GM12864 (cell line): ENCODE measurements at regions not wholly inside any gene's neighbourhood (a gene's known extent, or its start where the extent isn't known, plus 50 kb on each side); places are given as distances from the start of the nearest gene placed in this dataset.

Experiments
- DNase-seq: peaks from one replicate; pipeline ENCODE4 v3.0.0-alpha.2; 2011; ENCODE audit warnings: low read depth
- H3K4me3 ChIP-seq: 2 replicates; pipeline ENCODE4 v1.5.1; 2011; ENCODE audit warnings: mild to moderate bottlenecking, low read depth, low read length, control low read depth
- CTCF ChIP-seq: IDR thresholded peaks from 2 replicates; pipeline ENCODE4 v1.5.1; 2011; ENCODE audit warnings: low read depth, mild to moderate bottlenecking, moderate library complexity, low read length, control low read depth, inconsistent platforms; ENCODE audit errors: missing control alignments

GRCh38 chr2:199680482-199680881, 170.5 kb downstream of the FTCDNL1 start:
- H3K4me3 ChIP-seq, result no peak overlapping the region
- DNase-seq, result no peak
- no peak for TF ChIP-seq CTCF

DNA sequence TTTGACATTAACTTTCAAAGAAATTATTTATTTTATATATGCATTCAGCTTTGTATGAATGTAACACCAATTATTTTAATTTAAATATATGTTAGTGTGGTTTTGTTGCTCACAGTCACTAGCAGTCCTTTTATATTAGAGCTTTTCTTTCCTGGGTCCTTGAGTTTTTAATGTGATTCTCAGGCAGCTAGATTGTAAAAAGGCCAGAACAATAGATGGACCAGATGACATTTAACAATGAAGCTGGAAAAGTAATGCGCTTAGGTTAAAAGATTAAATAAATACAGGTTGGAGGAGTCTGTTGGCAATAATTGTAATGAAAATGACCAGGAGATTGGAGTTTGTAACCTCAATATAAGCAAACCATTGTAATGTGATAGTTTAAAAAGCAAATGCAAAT, 171.1 kb downstream of the FTCDNL1 start:
- DNase-seq, result no peak
- no peak overlapping the region for H3K4me3 ChIP-seq
- TF ChIP-seq CTCF, result no peak

DNA sequence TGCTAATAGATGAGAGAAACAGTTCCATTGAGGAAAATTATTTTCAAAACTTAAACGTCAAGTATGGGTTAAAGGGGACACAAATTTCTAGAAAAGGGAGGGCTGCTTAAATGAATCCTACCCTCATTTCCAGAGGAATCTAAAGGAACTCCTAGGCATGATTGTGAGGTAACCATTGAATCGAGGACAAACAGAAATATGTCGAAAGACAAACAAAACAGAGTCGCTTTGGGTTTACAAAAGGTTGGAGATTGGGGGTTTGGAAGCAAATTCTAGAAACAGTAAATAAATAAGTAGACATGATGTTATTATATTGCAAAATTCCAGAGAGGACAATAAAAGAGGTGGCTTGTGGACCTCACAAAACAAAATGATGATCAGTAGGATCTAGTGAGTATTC, 173.1 kb downstream of the FTCDNL1 start:
- DNase-seq, result no peak
- H3K4me3 ChIP-seq, result no peak overlapping the region
- TF ChIP-seq CTCF, result no peak

DNA sequence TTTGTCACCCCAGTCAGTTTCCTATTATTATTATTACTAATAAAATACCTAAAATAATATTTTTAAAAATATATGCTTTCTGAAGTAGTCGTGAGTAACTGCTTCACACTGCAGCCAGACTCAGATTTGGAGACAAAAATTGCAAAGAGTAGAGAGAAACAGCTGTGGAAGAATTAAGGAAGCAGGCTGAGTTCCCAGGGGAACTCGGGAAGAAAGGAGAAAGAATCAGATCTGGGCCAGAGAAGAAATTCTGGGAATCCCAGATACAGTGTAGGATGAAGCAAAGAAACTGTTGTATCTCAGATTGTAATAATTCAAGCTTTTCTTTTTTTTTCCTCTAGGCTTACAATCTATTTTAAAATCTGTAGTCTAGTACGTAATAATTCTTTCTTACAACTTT, 182.3 kb downstream of the FTCDNL1 start:
- TF ChIP-seq CTCF, result no peak
- H3K4me3 ChIP-seq, result no peak overlapping the region
- no peak for DNase-seq

- H3K4me3 ChIP-seq, result no peak overlapping the region
- no peak for DNase-seq
- TF ChIP-seq CTCF, result no peak
These were observed 187.8 kb downstream of the FTCDNL1 start for GRCh38 chr2:199663157-199663556.

DNA sequence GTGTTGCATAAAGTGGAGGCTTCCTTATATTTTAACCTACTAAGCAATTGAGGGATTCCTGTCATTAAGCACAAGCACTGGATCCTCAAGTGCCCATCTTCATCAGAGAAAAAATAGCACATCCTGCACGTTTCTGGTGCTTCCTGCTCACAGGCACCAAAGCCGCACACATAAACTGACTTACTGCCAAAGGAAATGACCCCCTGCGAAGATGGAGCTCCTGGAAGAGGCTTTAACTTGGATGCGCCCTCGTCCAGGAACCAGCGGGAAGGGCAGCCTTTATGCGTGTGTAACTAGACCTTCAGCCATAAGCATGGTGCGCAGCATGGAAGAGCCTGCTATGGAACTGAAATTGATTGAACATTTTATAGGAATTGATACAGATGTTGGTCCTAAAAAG, 188.7 kb downstream of the FTCDNL1 start:
- no peak overlapping the region for H3K4me3 ChIP-seq
- no peak for DNase-seq
- TF ChIP-seq CTCF, result no peak

DNA sequence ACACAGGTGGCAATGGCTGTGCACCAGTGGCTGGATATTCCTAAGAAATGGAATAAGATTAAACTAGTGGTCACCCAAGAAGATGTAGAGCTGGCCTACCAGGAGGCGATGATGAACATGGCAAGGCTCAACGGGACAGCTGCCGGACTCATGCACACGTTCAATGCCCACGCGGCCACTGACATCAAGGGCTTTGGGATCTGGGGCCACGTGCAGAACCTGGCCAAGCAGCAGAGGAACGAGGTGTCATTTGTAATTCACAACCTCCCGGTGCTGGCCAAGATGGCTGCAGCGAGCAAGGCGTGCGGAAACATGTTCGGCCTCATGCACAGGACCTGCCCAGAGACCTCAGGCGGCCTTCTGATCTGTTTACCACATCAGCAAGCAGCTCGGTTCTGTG, 190.8 kb downstream of the FTCDNL1 start:
- no peak for DNase-seq
- H3K4me3 ChIP-seq, result no peak overlapping the region
- no peak for TF ChIP-seq CTCF
